Gastrocnemius medialis (tissue), 4 donors: ENCODE measurements at regions not wholly inside any gene's neighbourhood (a gene's known extent, or its start where the extent isn't known, plus 50 kb on each side); places are given as distances from the start of the nearest gene placed in this dataset.

Source experiments
- CTCF ChIP-seq, 5 experiments: fragments of 450-650 bp in 3 of 5; fragments of 200-600 bp in 2 of 5; sonication (generic) in 2 of 5; IDR thresholded peaks in 4 of 5; conservative IDR thresholded peaks in 1 of 5; 1 replicate in 4 of 5; 2 replicates in 1 of 5; pipeline ENCODE4 v1.5.1; 2016 to 2019; ENCODE audit warnings: antibody characterized with exemption in 5 of 5, mild to moderate bottlenecking in 3 of 5, moderate library complexity in 3 of 5
- POLR2A ChIP-seq, 2 donors: fragments of 450-650 bp; IDR thresholded peaks; one replicate each; pipeline ENCODE4 v1.6.1; 2017; ENCODE audit warnings: antibody characterized with exemption in 2 of 2, mild to moderate bottlenecking in 2 of 2, moderate library complexity in 2 of 2

DNA sequence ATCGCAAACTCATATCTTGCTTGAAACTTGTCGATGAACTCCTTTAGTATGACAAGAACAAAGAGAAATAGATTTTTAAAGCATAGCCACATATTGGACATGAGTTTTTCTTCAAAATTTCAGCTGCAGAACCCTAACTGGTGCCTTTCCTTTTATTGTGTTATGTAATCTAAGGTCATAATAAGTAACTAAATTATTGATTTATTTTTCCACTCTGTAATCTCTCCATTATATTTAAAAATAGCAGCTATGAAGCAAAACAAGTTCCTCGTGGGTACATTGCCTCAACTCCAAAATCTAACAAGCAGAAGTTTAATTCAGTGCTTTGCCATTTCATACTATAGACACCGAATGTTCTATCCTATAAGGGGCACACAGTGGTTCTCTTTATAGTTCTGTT, 159.2 kb upstream of the PRSS1 start:
- TF ChIP-seq CTCF (IDR thresholded peaks at IDR 0.05 in 4 of 5, conservative IDR thresholded peaks at IDR 0.05 in 1 of 5) (no peak), POLR2A (IDR thresholded peaks at IDR 0.05) (no peak)
